ENCODE measurements at regions not wholly inside any gene's neighbourhood (a gene's known extent, or its start where the extent isn't known, plus 50 kb on each side); places are given as distances from the start of the nearest gene placed in this dataset.

DNA sequence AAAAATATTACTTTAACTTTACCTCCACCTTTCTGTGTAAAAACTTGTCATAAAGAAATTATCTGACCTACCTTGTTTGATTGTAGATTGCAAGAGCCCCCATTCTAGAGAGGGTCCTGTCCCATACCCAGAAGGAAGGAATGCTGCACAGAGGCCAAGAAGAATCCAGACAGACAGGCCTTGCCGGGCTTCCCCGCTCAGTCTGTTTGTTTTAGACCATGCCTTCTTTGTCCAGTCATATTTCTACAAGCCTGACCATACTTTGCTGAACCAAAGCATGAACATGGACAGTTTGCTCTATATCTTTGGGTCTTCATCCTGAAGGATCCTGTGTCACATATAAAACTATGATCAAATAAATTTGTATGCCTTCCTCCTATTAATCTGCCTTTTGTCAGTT, 95.8 kb upstream of the MYCBP2 start:
- no peak for DNase-seq

- DNase-seq, result no peak
Observed at GRCh38 chr13:77417897-77418296, 91.0 kb upstream of the MYCBP2 start.

DNA sequence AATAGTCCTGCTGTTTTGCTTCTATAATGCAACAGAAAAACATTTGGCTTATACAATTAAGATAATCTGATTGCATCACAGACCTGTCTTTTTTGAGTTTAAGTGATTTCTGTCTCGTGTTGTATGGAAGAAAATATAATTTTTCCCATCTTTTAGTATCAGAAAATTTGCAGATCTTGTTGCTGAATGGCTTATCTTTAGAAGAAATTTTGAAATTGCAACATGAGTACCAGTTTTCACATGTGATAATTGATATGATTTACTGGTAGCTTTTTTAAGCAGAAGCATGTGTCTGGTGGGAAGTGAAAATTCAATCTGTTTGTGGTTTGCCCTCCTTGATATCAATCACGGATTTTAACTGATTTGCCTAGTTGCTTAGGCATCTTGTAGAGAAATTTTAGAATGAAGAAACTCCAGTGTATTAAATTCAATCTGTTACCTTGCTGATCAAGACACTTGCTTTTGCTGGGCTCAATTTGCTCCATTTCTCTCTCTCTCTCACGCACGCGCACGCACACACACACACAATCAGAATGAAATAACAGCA, 89.8 kb upstream of the MYCBP2 start:
- DNase-seq, result no peak

GRCh38 chr13:77415253-77416071, 88.6 kb upstream of the MYCBP2 start:
- no peak for DNase-seq

- no peak for DNase-seq
Observed at GRCh38 chr13:77412860-77413259, 86.0 kb upstream of the MYCBP2 start.

GRCh38 chr13:77412116-77412635, 85.3 kb upstream of the MYCBP2 start:
- DNase-seq, result no peak

- no peak for DNase-seq
Observed at GRCh38 chr13:77409412-77409811, 82.5 kb upstream of the MYCBP2 start.

DNA sequence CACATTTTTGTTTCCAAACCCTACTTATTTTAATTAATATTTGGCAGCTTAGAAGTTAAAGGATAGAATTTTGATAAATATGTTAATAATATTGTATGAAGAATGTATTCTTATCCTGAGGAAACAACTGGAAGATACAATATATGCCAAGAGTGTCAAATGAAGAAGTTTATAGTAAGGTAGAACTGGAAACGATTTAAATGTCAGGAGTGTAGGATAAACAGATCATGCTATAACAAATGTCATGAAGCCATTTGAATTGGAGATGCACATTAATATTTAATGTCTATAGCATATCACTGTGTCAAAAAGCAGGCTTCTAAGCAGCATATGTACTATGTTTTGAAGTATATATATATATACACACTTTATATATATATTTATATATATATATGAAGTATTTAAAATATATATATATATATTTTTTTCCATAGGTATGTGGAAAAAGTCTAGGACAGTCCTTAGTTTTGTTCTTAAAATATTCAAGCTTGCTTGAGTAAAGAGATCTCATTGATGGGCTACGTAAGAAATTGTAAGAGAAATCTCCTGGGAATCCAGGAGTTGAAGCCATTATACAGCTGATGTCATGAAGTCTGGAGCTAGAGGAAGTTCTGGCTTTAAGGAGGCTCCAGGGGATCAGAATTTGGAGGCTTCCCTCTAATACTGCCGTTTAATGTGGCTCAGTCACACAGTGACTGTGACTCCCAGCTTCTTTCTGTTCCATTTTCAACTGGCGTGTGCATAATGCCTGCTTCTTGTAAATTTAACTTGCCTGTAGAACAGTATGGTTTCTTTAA, 79.9 kb upstream of the MYCBP2 start:
- no peak for DNase-seq

GRCh38 chr13:77398825-77399620, 72.1 kb upstream of the MYCBP2 start:
- no peak for DNase-seq

DNA sequence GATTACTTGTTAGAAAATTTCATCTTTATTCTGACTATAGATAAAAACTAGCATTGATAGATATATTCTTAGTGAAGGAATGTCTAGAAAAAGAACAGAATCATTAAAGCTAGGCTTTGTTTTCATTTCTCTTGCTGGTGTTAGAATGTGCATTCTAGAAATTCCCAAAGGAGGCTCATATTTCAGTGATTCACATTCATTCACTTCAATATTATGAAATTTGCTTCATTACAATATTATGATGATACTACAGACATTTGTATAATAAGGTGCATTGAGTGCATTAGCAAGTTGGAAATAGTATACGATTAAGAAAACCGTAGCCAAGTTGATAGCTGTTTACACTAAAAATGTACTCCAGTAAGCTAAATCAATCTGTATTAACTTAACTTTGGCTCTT, 70.7 kb upstream of the MYCBP2 start:
- DNase-seq, result no peak

DNA sequence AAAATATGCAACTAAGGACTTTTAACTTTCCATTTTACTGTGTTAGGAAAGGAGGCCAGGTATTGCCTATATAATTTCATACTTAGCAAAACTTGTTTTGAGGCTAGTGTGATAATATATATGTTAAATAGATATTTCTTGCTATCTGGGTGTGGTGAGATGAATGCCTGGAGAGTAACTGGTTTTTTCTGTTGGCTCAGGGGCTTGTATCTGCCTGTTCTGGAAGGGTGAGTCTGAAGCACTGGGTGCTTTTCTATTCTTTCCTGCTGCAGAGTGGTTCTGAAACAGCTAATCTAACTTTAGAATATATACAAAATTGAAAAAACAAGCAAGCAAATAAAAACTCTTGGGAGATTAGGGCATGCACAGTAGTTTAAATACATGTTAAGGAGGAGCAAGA, 64.6 kb upstream of the MYCBP2 start:
- DNase-seq, result no peak

GRCh38 chr13:77390391-77390790, 63.5 kb upstream of the MYCBP2 start:
- no peak for DNase-seq

DNA sequence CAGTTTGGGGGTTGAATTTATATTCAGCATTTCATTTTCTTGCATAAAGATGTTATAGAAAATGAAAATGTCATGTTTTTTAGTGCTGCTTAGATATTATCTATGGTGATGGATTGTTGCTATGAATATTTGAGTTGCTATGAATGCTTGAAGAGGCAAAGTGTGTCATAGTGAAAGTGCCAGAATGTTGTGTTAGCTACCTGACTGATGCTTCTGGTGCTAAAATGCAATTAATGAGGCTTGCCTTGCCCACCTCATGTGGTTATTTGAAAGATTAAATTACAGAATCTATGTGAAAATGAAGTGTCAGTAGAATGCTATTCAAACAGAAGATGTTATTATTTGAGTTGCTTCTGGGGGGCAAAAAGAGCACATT, 62.7 kb upstream of the MYCBP2 start:
- DNase-seq, result no peak

DNA sequence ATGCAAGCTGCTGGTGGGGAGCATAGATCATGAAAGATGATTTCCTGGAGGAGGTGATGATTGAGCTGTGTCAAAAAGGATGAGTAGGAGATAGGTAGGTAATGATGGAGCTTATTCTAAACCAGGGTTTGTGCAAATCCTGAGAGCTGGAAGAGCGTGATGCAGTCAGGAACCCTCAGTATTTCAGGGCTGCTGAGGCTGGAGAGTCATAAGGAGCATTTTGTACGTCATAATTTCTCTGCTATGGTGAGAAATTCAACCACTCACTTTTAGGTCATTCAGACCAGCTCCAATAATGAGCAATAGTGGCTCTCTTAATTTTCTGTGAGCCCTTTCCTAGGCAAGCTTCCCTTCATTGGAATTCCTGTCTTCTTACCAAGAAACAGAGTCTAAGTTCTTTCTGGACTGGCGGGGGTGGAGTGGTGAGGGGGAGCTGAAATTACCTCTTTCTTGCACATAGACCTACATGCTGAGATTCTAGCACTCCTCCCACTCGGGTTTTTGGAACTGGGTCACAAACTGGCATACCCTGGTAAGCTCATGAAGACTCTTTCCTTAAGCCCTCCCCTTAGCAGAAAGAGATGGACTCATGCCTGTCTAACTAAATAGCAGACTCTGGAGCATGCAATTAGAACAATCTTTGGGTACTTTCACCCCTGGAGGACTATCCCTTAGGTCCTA, 62.2 kb upstream of the MYCBP2 start:
- no peak for DNase-seq

- DNase-seq, result no peak
Observed at GRCh38 chr13:77387607-77388200, 60.8 kb upstream of the MYCBP2 start.

DNA sequence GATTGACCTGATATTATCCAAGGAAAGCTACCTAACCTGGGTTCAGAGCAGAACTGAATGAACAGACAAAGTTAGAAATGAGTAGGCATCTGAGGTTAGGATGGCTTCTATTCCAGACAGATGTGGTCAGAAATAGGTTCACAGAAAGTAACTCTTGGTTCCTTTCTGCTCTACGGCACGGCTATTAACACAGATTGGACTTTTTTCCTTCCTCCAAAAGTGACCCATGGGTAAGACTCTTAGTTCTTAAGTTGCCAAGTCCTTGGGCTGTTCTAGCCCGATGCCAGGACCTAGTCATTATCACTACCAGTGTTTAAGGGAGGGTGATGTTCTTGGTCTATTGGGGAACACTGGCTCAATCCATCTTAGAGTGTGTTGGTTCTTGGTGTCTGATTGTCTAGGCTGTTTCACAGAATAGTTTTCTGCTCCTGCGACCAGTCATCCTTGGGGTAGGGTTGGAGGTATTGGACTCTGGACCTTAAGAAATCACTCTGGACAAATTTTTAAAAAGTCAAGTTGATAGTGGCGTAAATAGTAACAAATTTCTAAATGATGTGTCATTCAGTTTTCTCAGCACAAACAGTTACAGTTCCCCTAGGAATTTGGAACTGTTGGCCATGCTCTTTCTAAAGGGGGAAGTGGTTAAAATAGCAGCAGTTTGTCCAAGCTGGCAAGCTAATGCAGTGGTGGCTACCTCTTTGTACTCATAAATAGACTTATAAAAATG, 60.1 kb upstream of the MYCBP2 start:
- DNase-seq, result no peak

DNA sequence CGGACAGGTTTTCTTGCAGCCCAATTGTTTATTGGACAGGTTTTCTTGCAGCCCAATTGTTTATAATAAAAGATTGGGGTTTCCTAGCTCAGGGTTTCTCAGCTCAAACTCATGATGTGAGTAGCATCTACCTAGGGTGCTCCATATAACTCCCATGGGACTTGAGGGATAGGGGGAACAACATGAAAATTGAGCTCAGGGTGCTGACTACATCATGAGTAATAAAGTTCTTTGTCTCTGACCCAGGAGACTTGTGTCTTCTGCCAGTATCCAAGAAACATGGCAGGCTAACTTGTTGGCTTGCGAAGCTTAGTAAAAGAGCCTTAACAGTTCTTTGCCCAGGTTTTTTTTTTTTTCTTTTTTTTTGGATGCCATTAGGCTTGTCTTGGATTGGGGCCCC, 59.2 kb upstream of the MYCBP2 start:
- no peak for DNase-seq

GRCh38 chr13:77384999-77385398, 58.1 kb upstream of the MYCBP2 start:
- no peak for DNase-seq

GRCh38 chr13:77383097-77383496, 56.2 kb upstream of the MYCBP2 start:
- DNase-seq, result no peak

DNA sequence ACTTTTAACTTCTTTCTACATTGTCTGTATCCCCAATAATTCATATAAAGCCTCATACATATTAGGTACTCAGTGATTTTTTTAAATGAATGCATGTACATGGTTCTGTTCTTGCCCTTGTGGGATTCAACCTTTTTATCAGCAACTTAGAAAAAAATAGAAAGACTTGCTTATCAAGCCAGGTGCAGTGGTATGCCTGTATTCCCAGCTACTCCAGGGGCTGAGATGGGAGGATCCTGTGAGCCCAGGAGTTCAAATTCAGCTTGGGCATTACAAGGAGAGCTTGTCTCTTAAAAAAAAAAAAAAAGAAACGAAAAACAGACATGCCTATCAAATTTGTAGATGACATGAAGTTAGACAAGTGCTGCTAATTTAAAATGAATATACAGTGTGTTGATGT, 54.2 kb upstream of the MYCBP2 start:
- no peak for DNase-seq

DNA sequence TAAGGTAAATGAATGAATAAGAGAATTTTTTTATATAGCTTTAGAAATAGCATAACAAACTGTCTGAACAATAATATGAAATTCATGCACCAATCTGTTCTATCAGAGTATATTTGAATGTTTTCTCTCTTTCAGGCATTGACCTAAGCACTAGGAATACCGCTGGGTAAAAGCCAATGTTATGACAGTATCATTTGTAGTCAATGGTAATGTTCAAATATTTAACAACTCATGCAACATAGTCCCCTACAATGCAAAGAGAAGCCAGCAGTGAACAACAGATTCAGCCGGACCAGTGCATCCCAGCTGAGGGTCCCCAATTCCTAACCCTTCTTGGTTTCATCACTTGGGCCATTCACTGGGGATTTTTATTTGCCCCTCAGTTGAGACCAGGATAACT, 52.6 kb upstream of the MYCBP2 start:
- no peak for DNase-seq
